ENCODE measurements at regions not wholly inside any gene's neighbourhood (a gene's known extent, or its start where the extent isn't known, plus 50 kb on each side); places are given as distances from the start of the nearest gene placed in this dataset.

DNA sequence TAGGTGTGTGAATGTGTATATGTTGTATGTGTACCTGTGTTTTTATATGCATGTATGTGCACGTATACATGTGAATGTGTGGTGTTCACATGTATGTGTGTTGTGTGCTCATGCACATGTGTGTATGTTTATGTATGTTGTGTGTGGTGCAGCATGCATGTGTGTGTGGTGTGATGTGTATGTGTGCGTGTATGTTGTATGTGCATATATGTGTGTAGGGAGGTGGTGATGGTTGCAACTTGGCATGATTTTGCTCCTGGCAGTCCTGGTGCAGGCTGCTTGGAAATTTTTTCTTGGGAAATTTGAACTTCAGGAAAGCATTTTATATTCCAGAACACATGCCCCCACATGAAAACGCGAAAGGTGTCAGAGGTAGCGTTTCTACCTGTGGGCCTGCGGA lies 1177.8 kb downstream of the TBC1D22A start:
- Histone ChIP-seq H3K27ac (no peak overlapping the region), H3K27me3 (no peaks in the 10 kb centered on the region), H3K9me3 (peaks cover 0 to 14% (median 0%) of the 10 kb centered on the region in 4 donors), H3K36me3 (no peaks in the 10 kb centered on the region), H3K4me3 (no peak overlapping the region), H3K4me1 (no peaks in the 10 kb centered on the region)
- no peak for TF ChIP-seq POLR2A (IDR thresholded peaks at IDR 0.05)
- TF ChIP-seq CTCF (IDR thresholded peaks at IDR 0.05): no peak
- no peak for TF ChIP-seq EP300 (IDR thresholded peaks at IDR 0.05)
- no peak for DNase-seq (ENCODE audit: low spot score in 2 of 2)
- 90 to 92% methylated on average over 6 of the region's 6 CpGs for WGBS, 2 donors

- Histone ChIP-seq H3K27me3 (no peaks in the 10 kb centered on the region), H3K27ac (no peak overlapping the region), H3K4me3 (no peak overlapping the region), H3K4me1 (no peaks in the 10 kb centered on the region), H3K36me3 (no peaks in the 10 kb centered on the region), H3K9me3 (peaks cover 0 to 41% (median 0%) of the 10 kb centered on the region in 4 donors)
- TF ChIP-seq EP300 (IDR thresholded peaks at IDR 0.05): no peak
- no peak for TF ChIP-seq POLR2A (IDR thresholded peaks at IDR 0.05)
- TF ChIP-seq CTCF (IDR thresholded peaks at IDR 0.05): no peak
- 78 to 91% methylated on average over 2 to 3 of the region's 3 CpGs for WGBS, 2 donors
- no peak for DNase-seq (ENCODE audit: low spot score in 2 of 2)
Measured at GRCh38 chr22:47933891-47934290, 1171.4 kb downstream of the TBC1D22A start.

GRCh38 chr22:47933226-47933625 lies 1170.8 kb downstream of the TBC1D22A start:
- Histone ChIP-seq H3K27me3 (no peaks in the 10 kb centered on the region), H3K27ac (no peak overlapping the region), H3K36me3 (no peaks in the 10 kb centered on the region), H3K9me3 (peaks cover 0 to 41% (median 0%) of the 10 kb centered on the region in 4 donors), H3K4me1 (no peaks in the 10 kb centered on the region), H3K4me3 (no peak overlapping the region)
- no peak for DNase-seq (ENCODE audit: low spot score in 2 of 2)
- WGBS, 2 donors: 81 to 88% methylated on average over 4 of the region's 4 CpGs
- TF ChIP-seq CTCF (IDR thresholded peaks at IDR 0.05) (no peak), EP300 (IDR thresholded peaks at IDR 0.05) (no peak), POLR2A (IDR thresholded peaks at IDR 0.05) (no peak)

DNA sequence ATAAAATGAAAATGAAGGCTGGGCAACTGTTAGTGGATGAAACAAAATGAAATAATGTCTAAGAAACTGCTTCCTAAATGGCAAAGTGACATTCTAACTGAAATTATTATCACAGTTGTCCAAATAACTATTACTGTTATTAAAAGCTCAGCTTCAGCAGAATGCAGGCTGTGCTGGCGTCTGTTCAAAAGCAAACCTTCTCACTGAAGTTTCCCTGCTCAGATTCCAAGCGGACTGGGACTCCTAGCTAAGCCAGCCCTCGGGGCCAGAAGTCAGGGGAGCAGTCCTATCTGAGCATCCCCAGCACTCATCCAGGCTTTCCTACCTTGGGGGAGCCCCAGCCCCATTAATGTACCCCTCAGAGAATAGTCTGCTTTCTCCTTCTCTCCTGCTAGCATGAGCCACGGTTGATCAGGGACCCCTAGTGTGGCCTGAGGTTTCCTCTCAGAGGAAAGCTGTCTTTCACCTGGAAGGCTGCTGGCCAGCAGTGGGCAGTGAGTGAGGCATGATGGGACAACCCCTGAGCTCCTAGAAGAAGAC lies 1167.3 kb downstream of the TBC1D22A start:
- WGBS, 2 donors: 52 to 58% methylated on average over 4 of the region's 4 CpGs

DNA sequence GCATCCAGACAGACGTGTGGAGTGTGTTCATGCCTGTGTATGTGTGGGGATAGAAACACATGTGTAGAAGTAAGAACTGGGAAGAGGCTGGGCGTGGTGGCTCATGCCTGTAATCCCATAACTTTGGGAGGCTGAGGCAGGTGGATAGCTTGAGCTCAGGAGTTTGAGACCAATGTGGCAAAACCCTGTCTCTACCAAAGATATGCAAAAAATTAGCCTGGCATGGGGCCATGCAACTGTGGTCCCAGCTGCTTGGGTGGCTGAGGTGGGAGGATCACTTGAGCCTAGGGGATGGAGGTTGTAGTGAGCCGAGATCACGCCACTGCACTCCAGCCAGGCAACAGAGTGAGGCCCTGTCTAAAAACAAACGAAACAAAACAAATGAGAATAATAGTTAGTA lies 1166.6 kb downstream of the TBC1D22A start:
- peaks cover 0 to 20% (median 0%) of the 10 kb centered on the region in 4 donors for H3K9me3 ChIP-seq
- H3K36me3 ChIP-seq: no peaks in the 10 kb centered on the region
- TF ChIP-seq EP300 (IDR thresholded peaks at IDR 0.05) (no peak), CTCF (IDR thresholded peaks at IDR 0.05) (no peak), POLR2A (IDR thresholded peaks at IDR 0.05) (no peak)
- no peak for DNase-seq (ENCODE audit: low spot score in 2 of 2)
- H3K27me3 ChIP-seq: no peaks in the 10 kb centered on the region
- H3K4me1 ChIP-seq: no peaks in the 10 kb centered on the region
- no peak overlapping the region for H3K4me3 ChIP-seq
- WGBS, 2 donors: 48 to 60% methylated on average over 5 of the region's 5 CpGs
- no peak overlapping the region for H3K27ac ChIP-seq

More for the DNA sequence above, 1167.3 kb downstream of the TBC1D22A start:
- Histone ChIP-seq H3K4me3 (no peak overlapping the region), H3K4me1 (no peaks in the 10 kb centered on the region), H3K27me3 (no peaks in the 10 kb centered on the region), H3K36me3 (no peaks in the 10 kb centered on the region), H3K9me3 (peaks cover 0 to 21% (median 0%) of the 10 kb centered on the region in 4 donors), H3K27ac (no peak overlapping the region)
- TF ChIP-seq CTCF (IDR thresholded peaks at IDR 0.05) (no peak), POLR2A (IDR thresholded peaks at IDR 0.05) (no peak), EP300 (IDR thresholded peaks at IDR 0.05) (no peak)
- DNase-seq (ENCODE audit: low spot score in 2 of 2): no peak

Measured in tibial nerve (tissue), 4 donors.